ENCODE measurements at regions not wholly inside any gene's neighbourhood (a gene's known extent, or its start where the extent isn't known, plus 50 kb on each side); places are given as distances from the start of the nearest gene placed in this dataset.

DNA sequence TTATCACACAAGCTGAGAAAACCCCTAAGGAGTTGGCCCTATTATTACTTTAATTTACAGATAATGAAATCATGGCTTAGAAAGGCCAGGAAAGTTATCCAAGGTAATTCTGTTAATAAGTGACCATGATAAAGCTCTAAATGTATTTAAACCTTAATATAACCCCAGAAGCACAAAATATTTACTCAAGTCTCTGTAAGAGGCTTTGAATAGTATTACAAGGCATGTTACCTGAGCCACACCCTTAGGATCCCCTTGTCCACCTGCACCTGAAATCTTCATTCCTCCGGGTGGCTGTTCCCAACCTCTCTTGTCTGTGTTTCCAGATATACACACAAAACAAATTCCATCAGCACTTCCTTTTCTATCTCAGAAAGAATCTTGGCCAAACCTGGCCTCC lies 271.6 kb upstream of the BMP2 start:
- no peaks in the 10 kb centered on the region for H3K9me3 ChIP-seq (ENCODE audit: insufficient read depth, low read length, severe bottlenecking)
- H4K20me1 ChIP-seq (ENCODE audit: insufficient read depth, low read length): no peaks in the 10 kb centered on the region
- ATAC-seq (ENCODE audit: insufficient read depth, low read depth): no peak
- TF ChIP-seq EZH2 (IDR thresholded peaks at IDR 0.05; ENCODE audit: borderline replicate concordance, low read depth, low read length, severe bottlenecking): no peak
- no peak for TF ChIP-seq CTCF (IDR thresholded peaks at IDR 0.05; ENCODE audit: borderline replicate concordance, extremely low read depth, low read length, poor library complexity, severe bottlenecking)
- H3K9ac ChIP-seq (ENCODE audit: low read depth, low read length): no peak overlapping the region
- H3K36me3 ChIP-seq (ENCODE audit: insufficient read depth, low read length): no peaks in the 10 kb centered on the region
- no peaks in the 10 kb centered on the region for H3K79me2 ChIP-seq (ENCODE audit: insufficient read depth, low read length)
- H3K4me1 ChIP-seq (ENCODE audit: insufficient read depth, low read length): no peaks in the 10 kb centered on the region
- no peak overlapping the region for H3K4me3 ChIP-seq (ENCODE audit: low read depth in 1 of 2, low read length in 2 of 2)
- no peak overlapping the region for H3K27ac ChIP-seq (ENCODE audit: low read length)
- H3K4me2 ChIP-seq (ENCODE audit: insufficient read depth, low read length): no peak overlapping the region
- no peak overlapping the region for H2AFZ ChIP-seq (ENCODE audit: low read depth, low read length)
- no peak for DNase-seq
- H3K27me3 ChIP-seq (ENCODE audit: insufficient read depth, low read length, poor library complexity): no peaks in the 10 kb centered on the region

- Histone ChIP-seq H3K4me2 (ENCODE audit: insufficient read depth, low read length) (no peak overlapping the region), H2AFZ (ENCODE audit: low read depth, low read length) (no peak overlapping the region), H3K9ac (ENCODE audit: low read depth, low read length) (no peak overlapping the region), H3K27me3 (ENCODE audit: insufficient read depth, low read length, poor library complexity) (no peaks in the 10 kb centered on the region), H3K36me3 (ENCODE audit: insufficient read depth, low read length) (no peaks in the 10 kb centered on the region), H4K20me1 (ENCODE audit: insufficient read depth, low read length) (no peaks in the 10 kb centered on the region), H3K9me3 (ENCODE audit: insufficient read depth, low read length, severe bottlenecking) (no peaks in the 10 kb centered on the region), H3K4me1 (ENCODE audit: insufficient read depth, low read length) (no peaks in the 10 kb centered on the region), H3K4me3 (ENCODE audit: low read depth in 1 of 2, low read length in 2 of 2) (no peak overlapping the region), H3K79me2 (ENCODE audit: insufficient read depth, low read length) (no peaks in the 10 kb centered on the region), H3K27ac (ENCODE audit: low read length) (no peak overlapping the region)
- no peak for DNase-seq
- no peak for TF ChIP-seq CTCF (IDR thresholded peaks at IDR 0.05; ENCODE audit: borderline replicate concordance, extremely low read depth, low read length, poor library complexity, severe bottlenecking)
- TF ChIP-seq EZH2 (IDR thresholded peaks at IDR 0.05; ENCODE audit: borderline replicate concordance, low read depth, low read length, severe bottlenecking): no peak
- no peak for ATAC-seq (ENCODE audit: insufficient read depth, low read depth)
These were observed 275.0 kb upstream of the BMP2 start for GRCh38 chr20:6492271-6493055.

GRCh38 chr20:6490849-6491248 lies 276.6 kb upstream of the BMP2 start:
- Histone ChIP-seq H2AFZ (ENCODE audit: low read depth, low read length) (no peak overlapping the region), H3K4me3 (ENCODE audit: low read depth in 1 of 2, low read length in 2 of 2) (no peak overlapping the region), H3K36me3 (ENCODE audit: insufficient read depth, low read length) (no peaks in the 10 kb centered on the region), H3K27me3 (ENCODE audit: insufficient read depth, low read length, poor library complexity) (no peaks in the 10 kb centered on the region), H3K4me2 (ENCODE audit: insufficient read depth, low read length) (no peak overlapping the region), H3K79me2 (ENCODE audit: insufficient read depth, low read length) (no peaks in the 10 kb centered on the region), H4K20me1 (ENCODE audit: insufficient read depth, low read length) (no peaks in the 10 kb centered on the region), H3K4me1 (ENCODE audit: insufficient read depth, low read length) (no peaks in the 10 kb centered on the region), H3K9me3 (ENCODE audit: insufficient read depth, low read length, severe bottlenecking) (no peaks in the 10 kb centered on the region), H3K27ac (ENCODE audit: low read length) (no peak overlapping the region), H3K9ac (ENCODE audit: low read depth, low read length) (no peak overlapping the region)
- DNase-seq (no peak), ATAC-seq (ENCODE audit: insufficient read depth, low read depth) (no peak)
- TF ChIP-seq CTCF (IDR thresholded peaks at IDR 0.05; ENCODE audit: borderline replicate concordance, extremely low read depth, low read length, poor library complexity, severe bottlenecking) (no peak), EZH2 (IDR thresholded peaks at IDR 0.05; ENCODE audit: borderline replicate concordance, low read depth, low read length, severe bottlenecking) (no peak)

Data from DND-41 (cell line).